Endothelial cell of umbilical vein (primary cell): ENCODE measurements at regions not wholly inside any gene's neighbourhood (a gene's known extent, or its start where the extent isn't known, plus 50 kb on each side); places are given as distances from the start of the nearest gene placed in this dataset.

ENCODE experiments used
- BruUV-seq: library from RNA; stranded (reverse); fragments of 400-500 nt; replicated peaks from 2 replicates; lab custom pipeline; 2021; lab: Mats Ljungman, UMichigan
- CTCF ChIA-PET: fragments of 300-600, 350-600 bp; sonication (Branson Sonifier 250); formaldehyde crosslinking; loops from one replicate; lab custom pipeline; 2021; ENCODE audit warnings: antibody characterized with exemption, inconsistent platforms; lab: Charles Lee
- POLR2A ChIA-PET: fragments of 300-600, 350-600 bp; sonication (Branson Sonifier 250); formaldehyde crosslinking; loops from one replicate; lab custom pipeline; 2021; ENCODE audit warnings: antibody characterized with exemption, inconsistent platforms; lab: Charles Lee
- DNase-seq: peaks from one replicate; pipeline ENCODE4 v3.0.0-alpha.2; 2011; ENCODE audit warnings: low read depth, low spot score
- FAIRE-seq: peaks from 2 replicates; lab custom pipeline; 2011; peaks lifted over from hg19 to GRCh38; lab: Jason Lieb, UNC
- H2AFZ ChIP-seq: 2 replicates; pipeline ENCODE4 v1.6.0; 2012; ENCODE audit warnings: low read depth, low read length, control low read depth, inconsistent platforms
- H3K27ac ChIP-seq: 2 replicates; pipeline ENCODE4 v1.5.1; 2011; ENCODE audit warnings: low read depth, mild to moderate bottlenecking, control low read depth, low read length, moderate library complexity; ENCODE audit not compliant: insufficient read depth
- H3K27me3 ChIP-seq, 2 experiments: 2 replicates each; pipeline versions ENCODE4 v1.6.0 to v1.6.1; 2011; ENCODE audit warnings: low read length in 2 of 2, mixed read lengths in 1 of 2; ENCODE audit not compliant: control insufficient read depth in 2 of 2, insufficient read depth in 2 of 2
- H3K36me3 ChIP-seq, 2 experiments: 2 replicates in 1 of 2; 3 replicates in 1 of 2; pipeline ENCODE4 v1.5.1; 2011; ENCODE audit warnings: low read length in 2 of 2, mild to moderate bottlenecking in 1 of 2, moderate library complexity in 1 of 2; ENCODE audit not compliant: control insufficient read depth in 2 of 2, insufficient read depth in 2 of 2; ENCODE audit errors: extremely low read depth in 1 of 2
- H3K4me1 ChIP-seq: 3 replicates; pipeline ENCODE4 v1.5.1; 2011; ENCODE audit warnings: mild to moderate bottlenecking, low read length; ENCODE audit not compliant: control insufficient read depth, insufficient read depth; ENCODE audit errors: extremely low read depth
- H3K4me2 ChIP-seq: 2 replicates; pipeline ENCODE4 v1.6.1; 2011; ENCODE audit warnings: low read length, control low read depth, mixed read lengths; ENCODE audit not compliant: insufficient read depth
- H3K4me3 ChIP-seq, 3 experiments: fragments of 200-600 bp in 1 of 3; sonication (generic), shearing (Covaris generic) in 1 of 3; replicated peaks in 1 of 3; 2 replicates each; pipeline ENCODE4 v1.5.1; 2011 to 2016; ENCODE audit warnings: control low read depth in 3 of 3, low read length in 3 of 3, mild to moderate bottlenecking in 2 of 3, inconsistent platforms in 1 of 3, low read depth in 1 of 3, moderate library complexity in 1 of 3; ENCODE audit not compliant: insufficient read depth in 1 of 3
- H3K79me2 ChIP-seq: 2 replicates; pipeline ENCODE4 v1.6.0; 2012; ENCODE audit warnings: low read length, inconsistent platforms; ENCODE audit not compliant: control insufficient read depth, insufficient read depth
- H3K9ac ChIP-seq: replicated peaks from 2 replicates; pipeline ENCODE3; 2011; ENCODE audit warnings: low read length, control low read depth; ENCODE audit not compliant: insufficient read depth; ENCODE audit errors: extremely low read depth
- H3K9me1 ChIP-seq: replicated peaks from 3 replicates; pipeline ENCODE4 v1.6.0; 2011; ENCODE audit warnings: mild to moderate bottlenecking, low read length; ENCODE audit not compliant: control insufficient read depth, insufficient read depth; ENCODE audit errors: extremely low read depth
- H3K9me3 ChIP-seq: replicated peaks from 2 replicates; pipeline ENCODE4 v1.5.1; 2012; ENCODE audit warnings: low read length, inconsistent platforms; ENCODE audit not compliant: control insufficient read depth, insufficient read depth
- H4K20me1 ChIP-seq: replicated peaks from 2 replicates; pipeline ENCODE3; 2011; ENCODE audit warnings: mild to moderate bottlenecking, low read length; ENCODE audit not compliant: control insufficient read depth, insufficient read depth; ENCODE audit errors: extremely low read depth
- EZH2 ChIP-seq: IDR thresholded peaks from 2 replicates; pipeline ENCODE4 v1.6.1; 2012; ENCODE audit warnings: borderline replicate concordance, low read depth, mild to moderate bottlenecking, moderate library complexity, low read length, inconsistent platforms; ENCODE audit not compliant: severe bottlenecking
- FOS ChIP-seq: IDR thresholded peaks from 2 replicates; pipeline ENCODE4 v1.6.1; 2011; ENCODE audit warnings: mild to moderate bottlenecking, low read length, moderate library complexity, borderline replicate concordance; ENCODE audit not compliant: insufficient read depth
- GATA2 ChIP-seq: IDR thresholded peaks from 2 replicates; pipeline ENCODE4 v1.7.0; 2011; ENCODE audit warnings: low read depth, mild to moderate bottlenecking, moderate library complexity, mixed read lengths, low read length; ENCODE audit not compliant: insufficient read length, insufficient read depth
- JUN ChIP-seq: IDR thresholded peaks from 2 replicates; pipeline ENCODE4 v1.6.1; 2011; ENCODE audit warnings: borderline replicate concordance, low read depth; ENCODE audit not compliant: insufficient read length, insufficient read depth
- MYC ChIP-seq: IDR thresholded peaks from one replicate; pipeline ENCODE4 v1.6.1; 2011; ENCODE audit warnings: mild to moderate bottlenecking, low read depth, low read length
- POLR2A ChIP-seq: IDR thresholded peaks from 2 replicates; pipeline ENCODE4 v1.6.1; 2012; ENCODE audit warnings: low read depth, mild to moderate bottlenecking, control low read depth, low read length
- POLR2AphosphoS5 ChIP-seq: IDR thresholded peaks from 2 replicates; pipeline ENCODE4 v1.6.1; 2012; ENCODE audit warnings: low read depth, mild to moderate bottlenecking, control low read depth, low read length, moderate library complexity; ENCODE audit not compliant: insufficient read depth
- dilution Hi-C: fragments of 300-500 bp; cut with MboI; formaldehyde crosslinking; loops from one replicate; pipeline ENCODE4 v1.15.0; 2019; ENCODE audit warnings: low sequenced_read_pairs; ENCODE audit not compliant: extremely low pct_ligation_motif_present
- intact Hi-C: fragments of 100-400 bp; cut with micrococcal nuclease; formaldehyde crosslinking; loops from one replicate; pipeline ENCODE4 v1.10.0; 2022
- TF ChIP-seq, protein P1 (sequence below): IDR thresholded peaks from 2 replicates; pipeline ENCODE4 v1.6.1; 2011; ENCODE audit not compliant: insufficient read depth, insufficient read length
- TF ChIP-seq, protein P2 (sequence below), 2 donors: IDR thresholded peaks; 1 replicate in 1 of 2; 2 replicates in 1 of 2; pipeline ENCODE4 v1.5.1; 2011; ENCODE audit warnings: low read length in 2 of 2, mild to moderate bottlenecking in 2 of 2, moderate library complexity in 2 of 2, control low read depth in 1 of 2, inconsistent platforms in 1 of 2, low read depth in 1 of 2; ENCODE audit not compliant: insufficient read depth in 1 of 2; ENCODE audit errors: extremely low read depth in 1 of 2

DNA sequence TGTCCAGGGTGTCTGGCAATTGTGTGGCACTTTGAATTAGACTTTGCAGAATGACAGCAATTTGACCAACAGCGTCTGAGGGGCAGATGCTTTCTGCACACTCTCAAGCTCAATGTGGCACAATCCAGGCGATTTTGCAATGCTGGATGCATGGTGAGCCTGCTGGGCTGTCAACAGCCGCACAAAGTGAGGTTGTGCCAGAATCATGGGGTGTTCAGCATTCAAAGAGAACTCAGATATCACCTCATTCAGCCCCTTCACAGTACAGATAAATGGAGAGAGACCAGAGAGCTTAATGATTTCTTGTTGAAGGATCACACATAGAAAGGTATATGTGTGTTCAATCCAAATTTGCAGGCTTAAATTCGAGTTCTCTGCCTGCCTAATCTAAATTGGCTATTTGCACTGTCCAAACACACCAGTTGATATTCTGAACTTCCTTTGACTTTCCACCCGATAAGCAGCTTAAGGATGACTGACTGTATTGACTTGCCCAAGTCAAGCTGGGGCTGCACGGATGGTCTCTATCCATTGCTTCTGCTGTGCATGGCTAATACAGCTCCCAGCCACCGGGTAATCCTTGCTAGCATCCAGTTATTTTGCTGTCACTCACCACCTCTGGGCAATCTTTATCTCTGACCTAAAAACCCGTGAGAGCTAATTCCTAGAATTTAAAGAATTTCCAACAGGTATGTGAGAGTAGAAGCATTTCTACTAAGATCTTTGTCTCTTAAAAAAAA is 157.9 kb upstream of the TAS2R1 start:
- CTCF ChIA-PET: no interaction called here
- H3K36me3 ChIP-seq: no peaks in the 10 kb centered on the region
- dilution Hi-C loops: no loop called here

More for the DNA sequence above, 157.9 kb upstream of the TAS2R1 start:
- Histone ChIP-seq H3K4me1 (no peaks in the 10 kb centered on the region), H3K9me3 (no peaks in the 10 kb centered on the region), H3K27me3 (no peaks in the 10 kb centered on the region), H3K27ac (no peak overlapping the region), H3K79me2 (no peaks in the 10 kb centered on the region), H4K20me1 (no peaks in the 10 kb centered on the region), H3K9me1 (no peaks in the 10 kb centered on the region), H2AFZ (no peak overlapping the region), H3K4me2 (no peak overlapping the region), H3K4me3 (no peak overlapping the region), H3K9ac (no peak overlapping the region)
- DNase-seq: no peak
- intact Hi-C loops: no loop called here
- no peak for FAIRE-seq
- TF ChIP-seq POLR2A (no peak), MYC (no peak), FOS (no peak), EZH2 (no peak), POLR2AphosphoS5 (no peak), JUN (no peak), GATA2 (no peak)
- TF ChIP-seq, protein P1, sequence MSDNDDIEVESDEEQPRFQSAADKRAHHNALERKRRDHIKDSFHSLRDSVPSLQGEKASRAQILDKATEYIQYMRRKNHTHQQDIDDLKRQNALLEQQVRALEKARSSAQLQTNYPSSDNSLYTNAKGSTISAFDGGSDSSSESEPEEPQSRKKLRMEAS: no peak
- TF ChIP-seq, protein P2, sequence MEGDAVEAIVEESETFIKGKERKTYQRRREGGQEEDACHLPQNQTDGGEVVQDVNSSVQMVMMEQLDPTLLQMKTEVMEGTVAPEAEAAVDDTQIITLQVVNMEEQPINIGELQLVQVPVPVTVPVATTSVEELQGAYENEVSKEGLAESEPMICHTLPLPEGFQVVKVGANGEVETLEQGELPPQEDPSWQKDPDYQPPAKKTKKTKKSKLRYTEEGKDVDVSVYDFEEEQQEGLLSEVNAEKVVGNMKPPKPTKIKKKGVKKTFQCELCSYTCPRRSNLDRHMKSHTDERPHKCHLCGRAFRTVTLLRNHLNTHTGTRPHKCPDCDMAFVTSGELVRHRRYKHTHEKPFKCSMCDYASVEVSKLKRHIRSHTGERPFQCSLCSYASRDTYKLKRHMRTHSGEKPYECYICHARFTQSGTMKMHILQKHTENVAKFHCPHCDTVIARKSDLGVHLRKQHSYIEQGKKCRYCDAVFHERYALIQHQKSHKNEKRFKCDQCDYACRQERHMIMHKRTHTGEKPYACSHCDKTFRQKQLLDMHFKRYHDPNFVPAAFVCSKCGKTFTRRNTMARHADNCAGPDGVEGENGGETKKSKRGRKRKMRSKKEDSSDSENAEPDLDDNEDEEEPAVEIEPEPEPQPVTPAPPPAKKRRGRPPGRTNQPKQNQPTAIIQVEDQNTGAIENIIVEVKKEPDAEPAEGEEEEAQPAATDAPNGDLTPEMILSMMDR (IDR thresholded peaks at IDR 0.05; ENCODE audit: extremely low read depth in 1 of 2, insufficient read depth in 1 of 2, low read depth in 1 of 2, low read length in 2 of 2): no peak
- POLR2A ChIA-PET: no interaction called here
- no TSS peak for BruUV-seq
